ENCODE measurements at regions not wholly inside any gene's neighbourhood (a gene's known extent, or its start where the extent isn't known, plus 50 kb on each side); places are given as distances from the start of the nearest gene placed in this dataset.
"Not testable (repeated sequence)": the region's sequence is repeated elsewhere in the genome, so short reads cannot be mapped to it uniquely, and the experiment has no call there.

- not testable (repeated sequence) for TF ChIP-seq EZH2 (IDR thresholded peaks at IDR 0.05; ENCODE audit: low read length, unreplicated experiment); CTCF (conservative IDR thresholded peaks at IDR 0.05; ENCODE audit: low read depth, low read length); EZH2phosphoT487 (IDR thresholded peaks at IDR 0.05; ENCODE audit: borderline replicate concordance, low read length)
These were observed 55.6 kb downstream of the RHOB start for GRCh38 chr2:20502496-20502895.

All from PC-3 (cell line).